AG08396 (cell line): ENCODE measurements at regions not wholly inside any gene's neighbourhood (a gene's known extent, or its start where the extent isn't known, plus 50 kb on each side); places are given as distances from the start of the nearest gene placed in this dataset.

Source experiments
- DNase-seq: peaks from one replicate; pipeline ENCODE4 v3.0.0; 2012; ENCODE audit warnings: low spot score, mixed read lengths

DNA sequence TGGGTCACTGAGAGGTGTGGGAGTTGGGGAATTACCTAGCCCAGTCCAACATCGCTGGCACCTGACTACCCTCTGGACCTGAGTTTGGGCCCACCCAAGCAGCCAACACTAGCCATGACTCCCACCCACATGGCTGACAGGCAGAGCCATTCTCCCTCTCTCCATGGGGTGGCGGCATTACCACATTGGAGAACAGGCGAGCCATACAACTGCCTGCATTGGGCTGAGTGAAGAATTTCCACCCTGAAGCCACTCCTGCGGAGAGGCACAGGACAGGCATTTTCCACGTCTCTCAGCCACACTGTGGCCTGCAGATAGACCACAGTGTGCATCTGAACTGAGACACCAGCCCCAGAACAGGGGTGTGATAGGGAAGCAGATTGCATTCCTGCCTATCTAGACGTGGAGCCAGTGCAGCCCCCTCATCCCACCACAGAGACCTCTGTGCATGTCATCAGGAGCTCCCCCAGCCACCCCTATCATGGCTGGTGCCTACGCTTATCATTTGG is 58.2 kb upstream of the ANTXRL start:
- peak; percentile 86 for DNase-seq

DNA sequence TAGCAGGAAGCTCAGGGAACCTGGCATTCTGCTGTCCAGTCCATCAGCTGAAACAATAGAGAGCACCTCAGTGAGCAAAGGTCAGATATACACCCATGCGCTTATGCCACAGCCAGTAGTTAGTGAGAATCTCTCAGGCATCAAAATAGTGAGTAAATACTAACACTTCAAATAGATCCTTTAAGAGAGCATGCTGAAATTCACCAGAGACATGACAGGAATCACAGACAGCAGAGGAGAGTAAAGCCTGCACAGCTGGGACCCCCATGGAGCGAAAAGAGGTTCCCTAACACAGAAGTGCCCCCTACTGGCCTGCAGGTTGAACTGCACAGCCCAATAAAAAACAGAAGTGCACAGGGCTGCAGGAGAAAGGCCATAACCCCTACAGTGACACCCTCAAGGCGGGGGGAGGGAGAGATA is 57.6 kb upstream of the ANTXRL start:
- DNase-seq: peak; percentile 41

DNA sequence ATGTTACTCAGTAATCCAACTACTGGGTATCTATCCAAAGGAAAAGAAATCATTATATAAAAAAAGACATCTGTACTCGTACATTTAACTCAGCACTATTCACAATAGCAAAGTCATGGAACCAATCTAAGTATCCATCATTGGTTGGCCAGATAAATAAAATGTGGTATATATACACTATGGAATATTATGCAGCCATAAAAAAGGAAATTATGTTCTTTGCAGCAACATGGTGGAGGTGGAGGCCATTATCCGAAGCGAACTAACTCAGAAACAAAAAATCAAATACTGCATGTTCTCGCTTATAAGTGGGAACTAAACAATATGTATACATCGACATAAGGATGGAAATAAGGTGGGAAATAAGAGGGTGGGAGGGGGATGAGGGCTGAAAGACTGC is 56.2 kb upstream of the ANTXRL start:
- no peak for DNase-seq

DNA sequence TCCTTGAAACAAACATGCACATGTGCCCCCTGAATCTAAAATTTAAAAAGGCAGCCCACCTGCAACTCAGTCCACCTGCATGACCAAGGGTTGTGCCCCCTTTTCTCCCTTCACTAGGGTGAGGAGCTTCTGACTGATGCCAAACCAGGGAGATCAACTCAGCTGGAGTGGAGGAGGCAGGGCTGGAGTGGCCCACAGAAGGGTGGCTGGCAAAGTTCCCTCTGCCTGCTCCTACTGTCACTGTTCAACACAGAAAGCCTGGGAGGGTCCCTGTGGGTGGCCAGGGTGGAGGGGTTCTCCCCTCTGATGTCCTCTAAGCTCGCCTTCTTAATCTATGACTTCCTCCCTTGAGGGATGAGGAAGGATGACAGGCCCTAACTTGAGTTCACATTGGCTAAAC is 55.7 kb upstream of the ANTXRL start:
- DNase-seq: no peak

DNA sequence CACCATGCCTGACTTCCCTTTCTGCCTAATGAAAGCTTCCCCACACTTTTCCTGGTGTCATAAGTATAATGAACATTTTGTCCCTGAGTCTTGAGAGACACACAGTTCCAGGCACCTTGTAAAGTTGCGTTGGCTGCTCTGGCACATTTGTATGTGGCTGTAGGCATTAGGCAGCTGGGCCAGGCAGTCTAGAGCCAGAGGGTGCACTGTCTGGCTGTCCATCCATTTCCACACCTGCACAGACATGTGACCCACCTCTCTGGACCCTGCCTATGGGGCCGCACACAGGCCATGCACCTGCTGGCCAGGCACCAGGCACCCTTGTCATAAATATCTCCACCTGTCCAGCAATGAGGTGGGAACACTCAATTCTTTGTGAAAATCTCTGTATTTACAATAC is 54.7 kb upstream of the ANTXRL start:
- no peak for DNase-seq

DNA sequence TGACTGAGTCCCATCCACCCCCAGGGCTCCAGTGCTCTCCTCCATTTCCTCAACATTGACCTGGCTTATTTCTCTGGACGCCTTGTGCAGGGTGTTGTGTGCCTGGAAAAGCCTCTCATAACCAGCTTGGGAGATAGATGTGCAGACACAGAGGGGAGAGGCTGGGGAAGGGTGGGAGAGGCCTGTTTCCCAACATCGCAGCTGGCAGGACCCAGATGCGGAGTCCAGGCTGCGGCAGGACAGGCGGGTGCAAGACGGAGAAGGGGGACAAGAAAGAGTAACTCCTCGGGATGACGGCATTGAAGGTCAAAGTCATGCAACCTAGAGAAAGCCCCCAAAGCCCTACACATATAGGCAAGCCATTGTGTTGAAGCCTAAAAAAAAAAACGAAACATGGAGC is 54.1 kb upstream of the ANTXRL start:
- no peak for DNase-seq

DNA sequence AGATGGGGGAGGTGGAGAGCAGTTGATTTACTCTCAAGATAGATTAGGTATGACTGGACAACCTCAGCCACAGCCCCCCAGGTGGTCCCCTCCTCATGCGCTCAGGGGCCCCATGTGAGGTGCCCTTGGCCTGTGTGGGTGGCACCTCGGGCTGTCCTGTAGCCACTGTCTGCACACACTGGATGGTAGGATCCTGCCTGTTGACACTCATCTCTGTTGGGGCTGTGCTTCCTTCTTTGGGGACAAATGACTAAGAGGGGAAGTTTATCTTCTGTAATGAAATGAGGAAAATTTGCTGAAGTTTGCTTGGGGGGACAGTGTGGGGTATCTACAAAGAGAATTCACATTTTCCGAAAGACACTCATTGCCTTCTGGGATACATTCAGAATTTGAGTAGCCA is 53.6 kb upstream of the ANTXRL start:
- DNase-seq: no peak

DNA sequence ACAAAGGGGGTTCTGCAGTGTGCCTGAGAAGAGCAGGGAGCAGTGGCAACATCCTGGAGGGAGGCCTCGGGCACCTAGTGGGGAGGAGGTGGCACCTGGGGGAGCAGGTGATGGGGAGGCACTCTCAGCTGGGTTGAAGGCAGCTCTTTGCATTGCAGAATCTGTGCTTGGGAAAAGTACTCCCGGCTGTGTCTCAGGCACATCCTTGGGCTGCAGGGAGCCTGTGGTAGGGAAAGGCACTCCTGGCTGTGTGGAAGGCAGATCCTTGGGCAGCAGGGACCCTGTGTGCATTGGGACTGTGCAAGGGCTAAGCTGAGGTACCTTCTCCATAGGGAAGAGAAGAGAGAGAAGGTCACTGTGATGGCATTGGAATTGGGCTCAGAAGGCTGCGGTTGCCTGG is 52.8 kb upstream of the ANTXRL start:
- DNase-seq: no peak

DNA sequence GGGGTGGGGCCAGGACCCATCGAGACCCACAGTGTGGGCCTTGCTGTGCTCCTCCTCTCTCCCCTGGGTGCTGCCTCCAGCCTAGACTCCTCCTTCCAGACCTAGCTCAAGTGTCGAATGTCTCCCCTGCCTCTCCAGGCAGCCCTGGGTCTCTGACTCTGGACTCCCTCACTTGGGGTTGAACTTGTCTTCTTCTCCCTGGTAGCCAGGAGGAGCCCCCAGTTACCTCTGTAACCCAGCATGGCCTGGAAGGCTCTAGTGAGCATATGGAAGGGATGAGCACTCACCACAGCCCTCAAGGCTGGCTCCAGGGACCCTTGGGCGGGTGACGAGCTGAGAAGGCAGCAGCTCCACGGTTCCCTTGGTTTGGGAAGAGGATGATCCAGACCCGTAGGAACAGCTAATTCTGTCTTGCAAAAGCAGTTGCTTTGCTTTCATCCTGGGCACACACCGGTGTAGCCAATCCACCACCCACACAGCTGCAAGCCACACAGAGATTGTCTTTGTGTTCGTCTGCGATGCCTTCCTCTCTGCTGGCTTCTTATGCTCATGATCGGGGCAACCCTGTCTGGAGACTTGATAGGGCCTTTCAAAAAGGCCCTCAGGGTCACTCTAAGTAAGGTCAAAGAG is 52.3 kb upstream of the ANTXRL start:
- DNase-seq: no peak

DNA sequence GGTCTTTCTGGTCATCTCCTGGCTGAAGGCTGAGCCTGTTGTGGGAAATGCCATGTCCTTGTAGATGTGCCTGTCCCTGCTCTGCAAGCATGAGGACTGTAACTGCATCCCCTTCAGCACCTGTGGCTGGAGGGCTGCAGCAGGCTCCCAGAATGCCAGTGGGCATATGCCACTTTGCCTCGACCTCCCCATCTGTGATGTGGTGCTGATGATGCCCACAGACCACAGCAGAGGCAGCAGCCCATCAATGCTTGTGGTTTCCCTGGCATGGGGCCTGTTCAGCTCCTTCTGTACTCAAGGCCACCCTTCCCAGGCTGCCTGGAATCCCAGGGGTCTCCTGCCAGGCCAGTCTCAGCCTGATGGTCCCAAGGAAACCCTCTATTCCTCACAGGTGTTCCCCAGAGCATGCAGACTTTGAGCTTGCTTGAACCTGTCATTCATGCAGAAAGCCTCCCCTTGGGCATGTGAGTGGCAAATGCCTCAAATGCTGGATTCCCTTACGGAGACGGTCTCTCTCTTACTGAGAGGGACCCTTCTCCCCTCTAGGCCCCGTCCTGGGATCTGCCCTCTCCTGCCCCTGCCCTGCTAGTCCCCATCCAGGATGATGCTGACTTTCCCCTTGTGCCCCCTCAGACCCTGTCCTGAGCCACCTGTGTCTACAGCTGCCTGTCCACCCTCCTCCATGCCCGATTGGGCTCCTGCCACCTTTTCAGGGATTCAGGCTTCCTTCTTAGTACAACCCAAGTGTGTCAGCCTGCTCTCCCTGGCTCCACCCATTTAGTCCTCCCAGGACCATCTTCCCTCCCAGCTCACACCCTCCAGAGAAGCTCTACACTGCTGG is 50.9 kb upstream of the ANTXRL start:
- DNase-seq: no peak

DNA sequence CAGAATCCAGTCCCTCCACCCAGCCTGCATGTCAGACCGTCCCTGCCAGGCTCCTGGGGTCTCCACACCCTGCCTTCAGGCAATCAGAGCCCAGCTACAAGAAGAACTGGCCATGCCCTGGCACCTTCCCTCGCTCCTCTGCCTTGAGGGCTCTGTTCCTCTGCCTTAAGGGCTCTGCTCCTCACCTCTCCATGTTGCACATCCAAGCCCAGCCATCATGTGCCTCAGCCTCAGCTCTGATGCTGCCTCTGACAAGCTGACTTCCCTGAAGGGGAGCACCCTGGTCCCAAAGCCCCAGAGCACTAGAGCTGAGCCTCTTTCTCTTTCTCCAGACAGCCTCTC is 50.3 kb upstream of the ANTXRL start:
- no peak for DNase-seq

DNA sequence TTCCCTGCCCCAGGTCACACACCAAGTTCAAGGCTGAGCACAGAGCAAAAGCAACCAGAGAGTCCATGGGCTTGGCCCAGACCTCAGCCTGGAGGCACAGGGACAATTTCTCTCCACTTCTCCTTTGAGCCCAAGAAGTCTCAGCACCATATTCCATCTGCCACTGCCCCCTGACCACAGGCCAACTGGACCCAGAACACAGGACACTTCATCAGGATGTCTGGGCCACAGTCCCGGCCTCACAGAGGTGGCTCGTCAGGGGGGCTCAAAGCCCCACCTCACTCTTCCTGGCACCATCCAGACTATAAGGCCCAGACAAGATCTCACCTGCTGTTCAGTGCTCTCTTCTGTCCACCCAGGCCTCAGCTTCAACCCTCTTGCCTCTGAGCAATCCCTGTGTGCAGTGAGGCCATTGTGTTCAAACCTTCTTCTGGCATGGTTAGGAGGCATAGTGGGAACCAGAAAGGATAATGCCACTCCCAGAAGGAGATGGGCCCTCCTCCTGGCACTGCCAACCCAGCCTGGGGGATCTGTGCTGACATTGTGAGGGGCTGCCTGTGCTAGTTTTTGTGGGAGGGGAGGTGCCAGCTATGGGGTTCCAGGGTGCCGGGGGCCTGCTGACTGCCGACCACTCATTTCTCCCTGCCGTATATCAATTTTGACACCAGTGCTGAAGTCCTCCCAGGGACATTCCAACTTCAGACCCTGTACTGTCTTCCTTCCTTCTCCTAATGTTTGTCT is 49.7 kb upstream of the ANTXRL start:
- DNase-seq: no peak
